Activated naive CD8-positive, alpha-beta T cell treated with anti-CD3 and anti-CD28 coated beads, Interleukin-2, amount 50 U/mL, for 24 hours (primary cell): ENCODE measurements at regions not wholly inside any gene's neighbourhood (a gene's known extent, or its start where the extent isn't known, plus 50 kb on each side); places are given as distances from the start of the nearest gene placed in this dataset.
A peak's percentile ranks its signal among the peaks of the same experiment; 100 is the strongest.

Source experiments
- ATAC-seq: fragments of 150-1000 bp; cut with Tn5 transposase; one replicate; pipeline ENCODE4 v1.10.0; 2021
- DNase-seq: peaks from one replicate; pipeline ENCODE4 v3.0.0; 2021
- H3K27ac Mint-ChIP-seq: one replicate; pipeline ENCODE4 v1.8.0; 2021; ENCODE audit warnings: mild to moderate bottlenecking, mixed read lengths
- H3K27me3 Mint-ChIP-seq: one replicate; pipeline ENCODE4 v1.8.0; 2021; ENCODE audit warnings: mixed read lengths
- H3K36me3 Mint-ChIP-seq: one replicate; pipeline ENCODE4 v1.8.0; 2021; ENCODE audit warnings: low read depth, mixed read lengths
- H3K4me1 Mint-ChIP-seq: one replicate; pipeline ENCODE4 v1.8.0; 2021; ENCODE audit warnings: mixed read lengths
- H3K4me3 Mint-ChIP-seq: one replicate; pipeline ENCODE4 v1.8.0; 2021; ENCODE audit warnings: mild to moderate bottlenecking, moderate library complexity, mixed read lengths
- H3K9me3 Mint-ChIP-seq: one replicate; pipeline ENCODE4 v1.8.0; 2021; ENCODE audit warnings: mixed read lengths

GRCh38 chr11:69348414-69349235 is 54.7 kb downstream of the MYEOV start:
- DNase-seq: peak; percentile 0

GRCh38 chr11:69350040-69350439 is 56.1 kb downstream of the MYEOV start:
- Mint-ChIP-seq H3K9me3 (peaks cover 5% of the 10 kb centered on the region), H3K4me1 (peaks cover 13% of the 10 kb centered on the region), H3K4me3 (no peak overlapping the region), H3K27me3 (no peaks in the 10 kb centered on the region), H3K27ac (no peak overlapping the region), H3K36me3 (no peaks in the 10 kb centered on the region)
- DNase-seq (no peak), ATAC-seq (no peak)

More at GRCh38 chr11:69348414-69349235, 54.7 kb downstream of the MYEOV start:
- H3K4me3 Mint-ChIP-seq: no peak overlapping the region
- H3K27me3 Mint-ChIP-seq: no peaks in the 10 kb centered on the region
- peaks cover 5% of the 10 kb centered on the region for H3K9me3 Mint-ChIP-seq
- no peaks in the 10 kb centered on the region for H3K36me3 Mint-ChIP-seq
- ATAC-seq: no peak
- H3K4me1 Mint-ChIP-seq: peaks cover 13% of the 10 kb centered on the region
- no peak overlapping the region for H3K27ac Mint-ChIP-seq

DNA sequence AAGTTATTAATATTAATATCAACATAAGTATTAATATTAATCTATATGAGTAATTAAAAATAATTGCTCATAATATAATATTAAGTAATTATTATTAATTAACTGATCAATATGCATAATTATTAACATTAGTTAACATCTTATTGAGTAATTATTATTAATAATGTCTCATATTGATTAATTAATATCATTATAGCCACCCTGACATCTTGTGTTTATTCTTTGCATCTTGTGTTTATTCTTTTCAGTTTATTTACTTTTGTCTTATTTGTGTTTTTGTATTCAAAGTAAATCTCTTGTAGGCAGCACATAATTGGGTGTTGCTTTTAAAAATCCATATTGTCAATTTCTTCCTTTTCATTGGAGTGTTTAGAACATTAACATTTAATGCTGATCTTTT is 56.6 kb downstream of the MYEOV start:
- Mint-ChIP-seq H3K4me1 (peaks cover 13% of the 10 kb centered on the region), H3K27me3 (no peaks in the 10 kb centered on the region)
- no peak for ATAC-seq

GRCh38 chr11:69351460-69351859 is 57.5 kb downstream of the MYEOV start:
- H3K9me3 Mint-ChIP-seq: peaks cover 5% of the 10 kb centered on the region
- no peak for DNase-seq
- H3K4me1 Mint-ChIP-seq: peaks cover 13% of the 10 kb centered on the region
- H3K36me3 Mint-ChIP-seq: no peaks in the 10 kb centered on the region
- no peak overlapping the region for H3K4me3 Mint-ChIP-seq
- no peaks in the 10 kb centered on the region for H3K27me3 Mint-ChIP-seq
- no peak for ATAC-seq
- no peak overlapping the region for H3K27ac Mint-ChIP-seq

More for the DNA sequence above, 56.6 kb downstream of the MYEOV start:
- Mint-ChIP-seq H3K36me3 (no peaks in the 10 kb centered on the region), H3K9me3 (peaks cover 5% of the 10 kb centered on the region), H3K4me3 (no peak overlapping the region), H3K27ac (no peak overlapping the region)
- DNase-seq: no peak

DNA sequence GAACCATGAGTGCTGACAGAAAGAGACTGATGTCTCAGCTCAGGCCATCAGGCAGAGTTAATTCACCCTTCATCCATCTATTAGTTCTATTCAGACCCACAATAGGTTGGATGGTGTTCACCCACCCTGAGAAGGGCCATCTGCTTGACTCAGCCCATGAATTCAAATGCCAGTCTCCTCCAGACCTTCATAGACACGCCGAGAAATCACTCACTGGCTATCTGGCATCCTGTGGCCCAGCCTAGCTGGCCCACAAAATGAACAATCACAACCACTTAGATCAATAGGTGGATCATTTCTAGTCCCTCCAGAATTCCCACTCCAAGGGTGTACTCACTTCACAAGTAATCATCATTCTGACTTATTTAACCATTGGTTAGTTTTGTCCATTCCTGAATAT is 58.2 kb downstream of the MYEOV start:
- Mint-ChIP-seq H3K27ac (no peak overlapping the region), H3K4me3 (no peak overlapping the region), H3K9me3 (peaks cover 5% of the 10 kb centered on the region), H3K4me1 (peaks cover 13% of the 10 kb centered on the region), H3K36me3 (no peaks in the 10 kb centered on the region), H3K27me3 (no peaks in the 10 kb centered on the region)
- ATAC-seq (no peak), DNase-seq (no peak)

DNA sequence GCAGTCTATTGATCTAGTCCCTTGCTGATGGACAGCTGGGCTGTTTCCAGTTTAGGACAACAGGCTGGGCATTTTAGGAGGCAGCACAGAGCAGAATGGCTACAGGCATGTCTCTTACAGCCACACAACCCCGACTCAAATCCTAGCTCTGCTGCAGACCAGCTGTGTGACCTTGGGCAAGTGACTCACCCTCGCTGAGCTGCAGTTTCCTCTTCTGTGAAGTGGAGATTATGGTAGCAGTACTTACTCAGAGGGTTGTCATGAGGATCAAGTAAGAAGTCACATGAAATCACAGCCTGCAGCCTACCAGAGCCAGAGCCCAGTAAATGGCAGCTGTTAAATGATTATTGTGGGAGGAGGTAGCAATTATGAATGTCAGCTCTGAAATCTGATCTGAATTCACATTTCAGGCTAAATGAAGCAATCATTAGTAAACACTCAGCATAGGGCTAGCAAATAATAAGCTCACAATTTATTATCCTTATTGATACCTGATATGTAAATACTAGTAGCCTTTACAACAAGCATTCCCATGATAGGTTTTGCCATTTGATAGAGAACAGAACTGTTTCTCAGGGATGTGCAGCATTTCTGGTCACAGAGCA is 58.9 kb downstream of the MYEOV start:
- Mint-ChIP-seq H3K4me1 (peaks cover 13% of the 10 kb centered on the region), H3K36me3 (no peaks in the 10 kb centered on the region), H3K27me3 (no peaks in the 10 kb centered on the region), H3K9me3 (peaks cover 5% of the 10 kb centered on the region), H3K4me3 (no peak overlapping the region), H3K27ac (no peak overlapping the region)
- ATAC-seq: peak; percentile 97
- DNase-seq: peak; percentile 47

GRCh38 chr11:69353696-69354544 is 60.0 kb downstream of the MYEOV start:
- Mint-ChIP-seq H3K36me3 (no peaks in the 10 kb centered on the region), H3K4me3 (no peak overlapping the region), H3K27ac (no peak overlapping the region), H3K27me3 (no peaks in the 10 kb centered on the region), H3K4me1 (peaks cover 13% of the 10 kb centered on the region), H3K9me3 (peaks cover 5% of the 10 kb centered on the region)
- DNase-seq: peak; percentile 0
- ATAC-seq: no peak

GRCh38 chr11:69354545-69354897 is 60.6 kb downstream of the MYEOV start:
- ATAC-seq: no peak
- H3K27me3 Mint-ChIP-seq: no peaks in the 10 kb centered on the region
- peaks cover 3% of the 10 kb centered on the region for H3K9me3 Mint-ChIP-seq
- peaks cover 13% of the 10 kb centered on the region for H3K4me1 Mint-ChIP-seq
- H3K4me3 Mint-ChIP-seq: no peak overlapping the region
- H3K27ac Mint-ChIP-seq: no peak overlapping the region
- DNase-seq: peak; percentile 0
- no peaks in the 10 kb centered on the region for H3K36me3 Mint-ChIP-seq

DNA sequence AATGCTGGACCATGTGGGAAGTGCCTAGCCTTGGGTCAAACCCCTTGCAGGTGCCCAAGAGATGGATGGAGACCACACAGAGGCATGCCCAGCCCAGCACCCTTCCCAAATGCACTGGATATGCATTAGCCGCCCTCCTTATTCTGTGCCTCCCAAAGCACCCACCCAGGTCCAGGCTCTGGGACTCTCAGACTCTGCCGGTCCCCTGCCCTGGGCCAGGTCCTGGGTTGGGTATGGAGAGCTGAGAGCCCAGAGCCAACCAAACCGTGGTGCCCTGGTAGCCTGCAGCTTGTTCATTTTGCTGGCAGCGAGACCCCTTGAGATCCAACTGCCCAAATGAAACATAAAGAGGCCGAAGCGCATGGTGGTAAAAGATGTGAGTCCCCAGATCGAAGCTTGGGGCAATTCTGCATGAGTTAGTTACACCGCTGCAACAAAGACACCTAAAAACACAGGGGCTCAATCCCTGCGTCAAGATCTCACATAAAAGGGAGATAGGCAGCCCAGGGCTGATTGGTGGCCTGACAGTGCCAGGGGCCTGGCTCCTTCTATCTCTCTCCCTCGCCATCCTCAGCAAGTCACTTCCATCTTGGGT is 61.5 kb downstream of the MYEOV start:
- Mint-ChIP-seq H3K27ac (no peak overlapping the region), H3K9me3 (peaks cover 4% of the 10 kb centered on the region), H3K4me1 (peaks cover 13% of the 10 kb centered on the region), H3K27me3 (no peaks in the 10 kb centered on the region), H3K4me3 (no peak overlapping the region), H3K36me3 (no peaks in the 10 kb centered on the region)
- no peak for ATAC-seq
- peak; percentile 0 for DNase-seq

GRCh38 chr11:69355959-69356702 is 62.2 kb downstream of the MYEOV start:
- Mint-ChIP-seq H3K36me3 (no peaks in the 10 kb centered on the region), H3K4me3 (no peak overlapping the region)

DNA sequence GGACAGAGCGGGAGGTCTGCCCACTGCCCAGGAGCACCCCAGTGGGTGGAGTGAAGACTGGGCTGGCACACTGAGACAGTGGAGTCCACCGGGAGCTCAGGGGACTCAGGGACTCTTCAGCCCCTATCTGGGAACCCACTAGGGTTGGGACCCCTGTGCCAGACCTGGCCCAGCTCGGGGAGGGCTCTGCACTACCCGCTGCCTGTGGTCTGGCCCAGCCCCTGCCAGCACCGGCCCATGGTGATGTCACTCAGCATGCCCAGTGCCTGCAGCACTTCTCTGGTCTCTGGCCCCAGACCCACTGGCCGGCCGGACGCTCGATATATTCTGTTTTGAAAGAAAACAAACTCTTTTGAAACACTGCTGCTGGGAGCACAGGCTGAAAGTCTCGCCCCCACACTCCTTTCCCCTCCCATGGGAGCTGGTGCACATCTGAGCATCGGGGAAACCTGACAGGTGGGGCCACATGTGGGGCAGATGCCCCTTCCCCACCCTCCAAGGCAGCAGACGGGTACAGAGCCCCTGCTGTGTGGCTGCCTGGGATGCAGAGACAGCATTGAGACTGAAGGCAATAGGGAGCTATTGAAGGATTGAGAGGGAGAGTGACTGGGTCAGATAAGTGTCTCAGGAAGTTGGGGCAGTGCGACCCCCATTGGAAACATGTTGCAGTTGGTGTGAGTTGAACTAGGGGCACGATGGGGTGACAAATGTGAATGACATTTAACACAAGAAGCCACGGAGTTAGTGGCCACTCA is 62.9 kb downstream of the MYEOV start:
- no peak overlapping the region for H3K27ac Mint-ChIP-seq
- H3K4me1 Mint-ChIP-seq: peaks cover 13% of the 10 kb centered on the region
- H3K4me3 Mint-ChIP-seq: no peak overlapping the region
- ATAC-seq: no peak
- peaks cover 4% of the 10 kb centered on the region for H3K9me3 Mint-ChIP-seq
- H3K36me3 Mint-ChIP-seq: no peaks in the 10 kb centered on the region
- DNase-seq: peak; percentile 0
- H3K27me3 Mint-ChIP-seq: no peaks in the 10 kb centered on the region

More at GRCh38 chr11:69355959-69356702, 62.2 kb downstream of the MYEOV start:
- ATAC-seq: no peak
- Mint-ChIP-seq H3K4me1 (peaks cover 13% of the 10 kb centered on the region), H3K27ac (no peak overlapping the region), H3K27me3 (no peaks in the 10 kb centered on the region), H3K9me3 (peaks cover 4% of the 10 kb centered on the region)
- DNase-seq: no peak

DNA sequence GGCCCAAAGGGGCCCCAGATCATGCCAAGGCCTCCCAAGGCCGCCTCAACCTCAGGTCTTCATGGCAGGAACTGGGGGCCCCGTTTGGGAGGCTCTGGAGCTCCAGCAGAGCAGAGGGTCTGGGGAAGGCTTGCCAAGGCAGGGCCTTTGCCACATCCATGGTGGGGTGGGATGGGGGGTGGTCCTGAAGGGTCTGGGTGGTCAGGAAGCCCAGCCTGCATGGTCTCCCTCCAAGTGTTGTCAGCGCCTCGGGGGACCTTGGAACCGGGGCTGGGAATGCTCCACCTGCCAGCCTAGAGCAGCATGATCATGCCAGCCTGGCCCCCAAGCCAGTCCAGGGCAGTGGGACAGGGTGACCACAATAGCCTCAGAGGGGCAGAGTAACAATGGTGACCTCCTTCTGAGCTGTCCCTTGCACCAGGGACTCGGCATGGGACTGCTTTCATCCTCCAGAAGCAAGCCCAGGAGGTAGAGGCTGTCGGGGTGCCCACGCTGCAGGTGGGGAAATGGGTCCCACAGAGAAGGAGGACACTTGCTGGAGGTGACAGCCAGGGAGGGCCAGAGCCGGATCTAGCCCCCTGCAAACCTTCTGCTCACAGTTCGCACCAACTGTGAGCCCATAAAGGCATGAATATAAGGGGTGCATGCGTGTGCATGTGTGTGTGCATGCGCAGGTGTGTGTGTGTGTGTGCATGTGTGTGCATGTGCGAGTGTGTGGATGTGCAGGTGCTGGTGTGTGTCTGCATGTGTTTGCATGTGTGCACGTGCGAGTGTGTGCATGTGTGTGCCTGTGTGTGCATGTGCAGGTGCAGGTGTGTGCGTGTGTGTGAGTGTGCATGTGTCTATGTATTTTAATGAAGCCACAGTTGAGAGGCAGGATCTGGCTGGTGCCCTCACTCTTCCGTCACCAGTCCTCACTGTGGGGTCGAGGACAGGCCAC is 63.8 kb downstream of the MYEOV start:
- Mint-ChIP-seq H3K4me1 (peaks cover 6% of the 10 kb centered on the region), H3K9me3 (peaks cover 4% of the 10 kb centered on the region), H3K4me3 (no peak overlapping the region), H3K27me3 (no peaks in the 10 kb centered on the region), H3K27ac (no peak overlapping the region), H3K36me3 (no peaks in the 10 kb centered on the region)
- DNase-seq (peak; percentile 0), ATAC-seq (peak; percentile 27)
